OCI-LY3 (cell line): ENCODE measurements at regions not wholly inside any gene's neighbourhood (a gene's known extent, or its start where the extent isn't known, plus 50 kb on each side); places are given as distances from the start of the nearest gene placed in this dataset.

Experiments used
- H2AFZ ChIP-seq: fragments of 200-600, 300-600 bp; shearing (Covaris generic); 2 replicates; pipeline ENCODE4 v1.6.0; 2014; ENCODE audit warnings: antibody characterized with exemption, low read depth, low read length
- H3K27ac ChIP-seq: fragments of 200-600, 300-600 bp; sonication (generic); 2 replicates; pipeline ENCODE4 v1.5.1; 2014; ENCODE audit warnings: mild to moderate bottlenecking, low read length, moderate library complexity, mixed read lengths
- H3K27me3 ChIP-seq: fragments of 200-600, 300-600 bp; sonication (generic); 2 replicates; pipeline ENCODE4 v1.6.1; 2014; ENCODE audit warnings: low read depth, low read length, mixed read lengths
- H3K36me3 ChIP-seq: fragments of 200-600, 300-600 bp; sonication (generic); replicated peaks from 2 replicates; pipeline ENCODE3; 2014; ENCODE audit warnings: low read depth, low read length, mixed read lengths
- H3K4me1 ChIP-seq: fragments of 300-600, 200-600 bp; sonication (generic); 2 replicates; pipeline ENCODE4 v1.6.1; 2014; ENCODE audit warnings: low read length, mixed read lengths
- H3K4me2 ChIP-seq: fragments of 200-600, 300-600 bp; sonication (generic); 2 replicates; pipeline ENCODE4 v1.6.1; 2014; ENCODE audit warnings: low read length, mixed read lengths
- H3K4me3 ChIP-seq: fragments of 300-600, 200-600 bp; sonication (generic); 2 replicates; pipeline ENCODE4 v1.5.1; 2014; ENCODE audit warnings: antibody characterized with exemption, mild to moderate bottlenecking, low read length, moderate library complexity
- H3K79me2 ChIP-seq: fragments of 300-600, 200-600 bp; shearing (Covaris generic); 2 replicates; pipeline ENCODE4 v1.6.1; 2014; ENCODE audit warnings: mild to moderate bottlenecking, low read length, mixed read lengths
- H3K9ac ChIP-seq: fragments of 300-600, 200-600 bp; shearing (Covaris generic); 2 replicates; pipeline ENCODE4 v1.6.0; 2014; ENCODE audit warnings: mild to moderate bottlenecking, low read length, moderate library complexity
- H3K9me3 ChIP-seq: fragments of 200-600, 300-600 bp; shearing (Covaris generic); 2 replicates; pipeline ENCODE4 v1.6.1; 2014; ENCODE audit warnings: low read length, mixed read lengths; ENCODE audit not compliant: insufficient read depth
- H4K20me1 ChIP-seq: fragments of 200-600, 300-600 bp; sonication (generic); 2 replicates; pipeline ENCODE4 v1.6.1; 2016; ENCODE audit warnings: low read length, mixed read lengths; ENCODE audit not compliant: insufficient read depth
- CTCF ChIP-seq: fragments of 200-600, 300-600 bp; sonication (generic); IDR thresholded peaks from 2 replicates; pipeline ENCODE4 v1.5.1; 2014; ENCODE audit warnings: antibody characterized with exemption, low read length, low read depth
- EZH2phosphoT487 ChIP-seq: fragments of 200-600 bp; shearing (Covaris generic); IDR thresholded peaks from 2 replicates; pipeline ENCODE4 v1.6.1; 2018; ENCODE audit warnings: antibody characterized with exemption, mixed run types, low read depth

- no peak overlapping the region for H3K4me2 ChIP-seq
- 0 out of 2 replicates have a peak, but pooled peaks cover 5% of the 10 kb centered on the region for H3K27me3 ChIP-seq
- H3K4me1 ChIP-seq = no peaks in the 10 kb centered on the region
- H3K9ac ChIP-seq = no peak overlapping the region
- no peaks in the 10 kb centered on the region for H4K20me1 ChIP-seq
- H3K9me3 ChIP-seq = no peaks in the 10 kb centered on the region
- H3K27ac ChIP-seq = no peak overlapping the region
- TF ChIP-seq CTCF (no peak), EZH2phosphoT487 (no peak)
- H3K4me3 ChIP-seq = no peak overlapping the region
- H2AFZ ChIP-seq = no peak overlapping the region
- H3K79me2 ChIP-seq = no peaks in the 10 kb centered on the region
- no peaks in the 10 kb centered on the region for H3K36me3 ChIP-seq
Measured at GRCh38 chr12:68428211-68428610, 96.0 kb upstream of the MDM1 start.

- Histone ChIP-seq H4K20me1 (no peaks in the 10 kb centered on the region), H3K36me3 (no peaks in the 10 kb centered on the region), H2AFZ (no peak overlapping the region)
Measured at GRCh38 chr12:68428724-68429501, 96.8 kb upstream of the MDM1 start.

GRCh38 chr12:68429696-68430095, 97.5 kb upstream of the MDM1 start:
- TF ChIP-seq EZH2phosphoT487 = no peak
- no peak for TF ChIP-seq CTCF
- no peak overlapping the region for H2AFZ ChIP-seq
- H3K4me1 ChIP-seq = no peaks in the 10 kb centered on the region

More at GRCh38 chr12:68428724-68429501, 96.8 kb upstream of the MDM1 start:
- H3K79me2 ChIP-seq = no peaks in the 10 kb centered on the region
- no peaks in the 10 kb centered on the region for H3K4me1 ChIP-seq
- no peak for TF ChIP-seq EZH2phosphoT487
- no peak for TF ChIP-seq CTCF
- no peak overlapping the region for H3K4me3 ChIP-seq
- no peak overlapping the region for H3K4me2 ChIP-seq
- no peak overlapping the region for H3K9ac ChIP-seq
- 0 out of 2 replicates have a peak, but pooled peaks cover 5% of the 10 kb centered on the region for H3K27me3 ChIP-seq
- no peaks in the 10 kb centered on the region for H3K9me3 ChIP-seq
- H3K27ac ChIP-seq = no peak overlapping the region

GRCh38 chr12:68431786-68432185, 99.6 kb upstream of the MDM1 start:
- Histone ChIP-seq H3K4me2 (no peak overlapping the region), H3K9me3 (0 out of 2 replicates have a peak, but pooled peaks cover 5% of the 10 kb centered on the region), H3K36me3 (no peaks in the 10 kb centered on the region), H3K4me3 (no peak overlapping the region), H2AFZ (no peak overlapping the region), H3K4me1 (no peaks in the 10 kb centered on the region), H3K27ac (no peak overlapping the region), H3K27me3 (0 out of 2 replicates have a peak, but pooled peaks cover 5% of the 10 kb centered on the region), H4K20me1 (no peaks in the 10 kb centered on the region), H3K9ac (no peak overlapping the region), H3K79me2 (no peaks in the 10 kb centered on the region)
- TF ChIP-seq CTCF = no peak
- TF ChIP-seq EZH2phosphoT487 = no peak

More at GRCh38 chr12:68429696-68430095, 97.5 kb upstream of the MDM1 start:
- Histone ChIP-seq H3K27ac (no peak overlapping the region), H3K4me3 (no peak overlapping the region), H3K9me3 (no peaks in the 10 kb centered on the region), H3K27me3 (0 out of 2 replicates have a peak, but pooled peaks cover 5% of the 10 kb centered on the region), H4K20me1 (no peaks in the 10 kb centered on the region), H3K79me2 (no peaks in the 10 kb centered on the region), H3K4me2 (no peak overlapping the region), H3K36me3 (no peaks in the 10 kb centered on the region), H3K9ac (no peak overlapping the region)
